ENCODE measurements at regions not wholly inside any gene's neighbourhood (a gene's known extent, or its start where the extent isn't known, plus 50 kb on each side); places are given as distances from the start of the nearest gene placed in this dataset.

- Histone ChIP-seq H3K4me3 (ENCODE audit: low read depth in 2 of 2, low read length in 2 of 2) (no peak overlapping the region), H3K4me1 (ENCODE audit: control insufficient read depth, insufficient read depth, low read length) (no peaks in the 10 kb centered on the region), H3K27me3 (ENCODE audit: control insufficient read depth, insufficient read depth, low read length) (no peaks in the 10 kb centered on the region), H3K9me3 (ENCODE audit: control insufficient read depth, insufficient read depth, low read depth, low read length) (no peaks in the 10 kb centered on the region), H3K27ac (ENCODE audit: low read length) (no peak overlapping the region), H3K36me3 (ENCODE audit: control insufficient read depth, insufficient read depth, low read length) (no peaks in the 10 kb centered on the region)
- POLR2A ChIA-PET: no interaction called here
- intact Hi-C loops (cut with micrococcal nuclease; ENCODE audit: unreplicated experiment): no loop called here
- ATAC-seq: no peak
- CTCF ChIA-PET: no interaction called here
- BruUV-seq (replicated peaks): no TSS peak
- in situ Hi-C loops (cut with HindIII; ENCODE audit: low pct_unique_long_range_greater_than_20kb, low sequenced_read_pairs): no loop called here
- no peak for TF ChIP-seq SIN3A (IDR thresholded peaks at IDR 0.05; ENCODE audit: borderline replicate concordance, insufficient read depth, low read depth, low read length)
- no peak for DNase-seq (ENCODE audit: low read depth, low spot score)
These were observed 125.8 kb upstream of the EPB41L3 start for GRCh38 chr18:5669585-5669984.

- ChIA-PET POLR2A (no interaction called here), CTCF (no interaction called here)
- H3K4me1 ChIP-seq (ENCODE audit: control insufficient read depth, insufficient read depth, low read length): no peaks in the 10 kb centered on the region
- TF ChIP-seq SIN3A (IDR thresholded peaks at IDR 0.05; ENCODE audit: borderline replicate concordance, insufficient read depth, low read depth, low read length): no peak
- TF ChIP-seq CTCF (IDR thresholded peaks at IDR 0.05): no peak
- no peak for TF ChIP-seq POLR2AphosphoS5 (IDR thresholded peaks at IDR 0.05; ENCODE audit: low read depth, low read length)
- no peak for TF ChIP-seq REST (IDR thresholded peaks at IDR 0.05; ENCODE audit: insufficient read depth in 1 of 2, low read depth in 2 of 2, low read length in 1 of 2)
- TF ChIP-seq TCF7L2 (IDR thresholded peaks at IDR 0.05; ENCODE audit: low read depth, low read length): no peak
- intact Hi-C loops (cut with micrococcal nuclease; ENCODE audit: unreplicated experiment): no loop called here
- no peaks in the 10 kb centered on the region for H3K27me3 ChIP-seq (ENCODE audit: control insufficient read depth, insufficient read depth, low read length)
- in situ Hi-C loops (cut with HindIII; ENCODE audit: low pct_unique_long_range_greater_than_20kb, low sequenced_read_pairs): no loop called here
- H3K27ac ChIP-seq (ENCODE audit: low read length): no peak overlapping the region
- BruUV-seq (replicated peaks): no TSS peak
- ATAC-seq (no peak), DNase-seq (ENCODE audit: low read depth, low spot score) (no peak)
- no peaks in the 10 kb centered on the region for H3K36me3 ChIP-seq (ENCODE audit: control insufficient read depth, insufficient read depth, low read length)
- H3K4me3 ChIP-seq (ENCODE audit: low read depth in 2 of 2, low read length in 2 of 2): no peak overlapping the region
- no peaks in the 10 kb centered on the region for H3K9me3 ChIP-seq (ENCODE audit: control insufficient read depth, insufficient read depth, low read depth, low read length)
These were observed 124.4 kb upstream of the EPB41L3 start for GRCh38 chr18:5668087-5668715.

GRCh38 chr18:5667356-5667755 lies 123.6 kb upstream of the EPB41L3 start:
- intact Hi-C loops (cut with micrococcal nuclease; ENCODE audit: unreplicated experiment) (no loop called here), in situ Hi-C loops (cut with HindIII; ENCODE audit: low pct_unique_long_range_greater_than_20kb, low sequenced_read_pairs) (no loop called here)
- Histone ChIP-seq H3K9me3 (ENCODE audit: control insufficient read depth, insufficient read depth, low read depth, low read length) (no peaks in the 10 kb centered on the region), H3K36me3 (ENCODE audit: control insufficient read depth, insufficient read depth, low read length) (no peaks in the 10 kb centered on the region), H3K27me3 (ENCODE audit: control insufficient read depth, insufficient read depth, low read length) (no peaks in the 10 kb centered on the region), H3K4me3 (ENCODE audit: low read depth in 2 of 2, low read length in 2 of 2) (no peak overlapping the region), H3K4me1 (ENCODE audit: control insufficient read depth, insufficient read depth, low read length) (no peaks in the 10 kb centered on the region), H3K27ac (ENCODE audit: low read length) (no peak overlapping the region)
- TF ChIP-seq POLR2AphosphoS5 (IDR thresholded peaks at IDR 0.05; ENCODE audit: low read depth, low read length) (no peak), TCF7L2 (IDR thresholded peaks at IDR 0.05; ENCODE audit: low read depth, low read length) (no peak), SIN3A (IDR thresholded peaks at IDR 0.05; ENCODE audit: borderline replicate concordance, insufficient read depth, low read depth, low read length) (no peak), REST (IDR thresholded peaks at IDR 0.05; ENCODE audit: insufficient read depth in 1 of 2, low read depth in 2 of 2, low read length in 1 of 2) (no peak), CTCF (IDR thresholded peaks at IDR 0.05) (no peak)
- BruUV-seq (replicated peaks): no TSS peak
- ChIA-PET POLR2A (no interaction called here), CTCF (no interaction called here)
- ATAC-seq (no peak), DNase-seq (ENCODE audit: low read depth, low spot score) (no peak)

Measured in Panc1 (cell line).